ENCODE measurements at regions not wholly inside any gene's neighbourhood (a gene's known extent, or its start where the extent isn't known, plus 50 kb on each side); places are given as distances from the start of the nearest gene placed in this dataset.
"Not testable (repeated sequence)": the region's sequence is repeated elsewhere in the genome, so short reads cannot be mapped to it uniquely, and the experiment has no call there.

DNA sequence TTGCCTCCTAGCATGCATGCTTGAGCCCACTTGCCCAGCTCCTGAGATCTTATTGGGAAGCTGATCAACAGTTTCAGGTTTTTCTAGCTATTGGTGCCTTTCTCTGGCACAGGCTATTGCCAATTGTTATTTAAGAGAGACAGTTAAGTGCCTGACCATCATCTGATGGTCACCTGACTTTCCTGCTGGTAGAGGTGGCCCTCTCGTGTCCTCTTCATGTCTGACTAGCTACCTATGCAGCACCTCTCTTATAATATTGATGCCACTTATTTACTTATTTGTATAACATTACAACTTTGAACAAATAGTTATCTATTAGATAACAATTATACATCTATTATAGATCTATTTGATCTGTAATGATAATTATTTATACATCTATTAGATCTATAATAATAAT is 205.9 kb upstream of the SEMA3D start:
- DNase-seq = no peak

DNA sequence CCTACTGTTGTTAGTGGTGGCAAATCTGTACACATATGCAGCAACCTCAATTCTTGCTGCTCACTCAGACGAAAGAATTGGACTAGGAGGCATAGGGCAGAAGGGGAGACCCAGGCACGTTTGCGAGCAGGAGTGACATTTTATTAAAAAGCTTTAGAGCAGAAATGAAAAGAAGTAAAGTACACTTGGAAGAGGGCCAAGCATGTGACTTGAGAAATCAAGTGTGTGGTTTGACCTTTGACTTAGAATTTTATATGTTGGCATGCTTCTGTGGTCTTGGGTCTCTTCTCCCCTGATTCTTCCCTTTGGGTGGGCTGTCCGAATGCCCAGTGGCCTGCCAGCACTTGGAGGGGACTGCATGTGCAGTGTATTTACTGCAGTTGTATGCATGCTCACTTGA is 205.5 kb upstream of the SEMA3D start:
- DNase-seq = no peak

DNA sequence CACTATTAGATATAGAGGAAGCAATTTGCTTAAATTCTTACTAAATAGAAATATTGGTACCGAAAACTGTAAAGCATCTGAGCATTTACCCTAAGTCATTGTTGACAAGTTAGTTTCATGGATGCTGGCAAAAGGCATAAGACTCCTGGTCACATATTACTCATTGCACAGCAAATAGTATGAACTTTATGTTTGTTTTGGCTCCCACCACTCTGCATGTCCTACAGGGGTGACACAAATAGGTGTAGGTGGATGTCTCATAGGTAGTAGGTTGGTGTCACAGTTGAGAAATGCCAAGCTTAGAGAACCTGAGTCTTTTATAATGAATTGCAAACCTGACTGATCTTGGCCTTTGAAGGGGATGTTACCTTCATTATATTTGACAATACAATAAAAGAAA is 199.6 kb upstream of the SEMA3D start:
- DNase-seq = no peak

DNA sequence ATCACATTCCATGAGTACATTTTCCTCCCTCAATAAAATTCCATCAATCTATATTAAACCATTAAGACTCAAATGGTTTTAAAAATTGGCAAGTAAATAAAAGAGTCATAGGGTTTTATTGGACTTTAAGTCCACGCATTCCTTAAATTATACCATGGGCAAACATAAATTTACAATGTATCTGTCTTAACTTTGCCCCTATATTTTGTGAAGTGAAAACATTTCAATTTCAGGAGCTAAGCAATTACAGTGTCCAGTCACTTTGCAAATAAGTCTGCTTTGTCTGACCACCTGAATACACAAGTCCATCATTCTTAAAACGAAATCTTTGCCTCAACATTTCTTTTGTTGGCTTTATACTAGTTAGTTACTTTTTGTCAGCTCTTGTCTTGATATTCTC is 197.5 kb upstream of the SEMA3D start:
- DNase-seq = no peak

DNA sequence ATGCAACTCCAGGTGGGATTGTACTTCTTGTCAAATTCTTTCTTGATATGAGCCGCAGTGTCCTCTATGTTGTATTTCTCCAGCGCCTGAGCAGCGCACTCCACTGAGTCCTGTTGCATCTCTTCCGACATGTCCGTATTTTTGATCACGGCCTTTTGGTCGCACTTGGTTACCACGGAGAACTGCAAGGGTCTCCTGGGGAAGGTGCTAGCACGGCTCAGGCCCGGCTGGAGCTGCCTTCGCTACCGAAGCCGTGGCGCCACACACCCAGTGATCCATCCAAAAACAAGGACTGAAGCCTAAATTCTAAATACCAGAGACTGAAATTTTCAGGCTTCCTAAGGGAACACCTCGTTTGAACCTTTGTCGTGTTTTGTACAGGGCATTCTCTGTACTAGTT is 194.4 kb upstream of the SEMA3D start:
- DNase-seq = no peak

DNA sequence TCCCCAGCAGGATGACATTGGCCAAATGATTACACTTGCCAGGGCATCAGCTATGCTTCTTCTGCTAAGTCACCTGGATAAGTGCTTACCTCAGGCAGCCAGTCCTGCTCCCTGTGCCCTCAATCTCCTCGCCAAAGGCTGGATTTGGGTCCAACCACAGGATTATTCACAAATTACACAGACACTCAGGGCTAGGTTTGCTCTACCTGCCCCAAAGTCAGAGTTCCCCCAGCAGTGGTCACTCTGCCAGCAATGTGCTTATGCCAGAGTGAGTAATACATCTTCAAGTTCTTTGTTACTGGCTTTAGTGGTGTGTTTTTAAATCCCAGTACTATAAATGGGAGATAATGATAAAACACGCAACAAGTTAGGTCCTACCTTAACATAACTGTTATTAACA is 189.7 kb upstream of the SEMA3D start:
- no peak for DNase-seq

DNA sequence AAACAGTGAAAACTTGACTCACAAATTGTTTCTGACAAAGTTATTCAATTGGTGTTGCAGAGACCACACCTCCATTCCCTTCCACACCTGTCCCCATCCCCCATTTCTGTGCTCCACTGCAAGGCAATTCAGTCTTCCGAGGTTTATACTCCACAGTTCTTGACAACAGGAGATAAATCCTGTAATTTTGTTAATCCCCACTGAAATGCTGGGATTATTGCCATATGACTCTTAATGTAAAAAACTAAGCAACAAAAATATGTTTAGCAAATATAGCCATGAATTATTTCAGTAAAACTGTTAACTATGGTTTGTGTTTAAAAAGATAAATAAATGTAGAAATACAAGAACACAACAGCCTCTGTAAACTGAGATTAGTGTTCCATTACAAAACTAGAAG is 170.1 kb upstream of the SEMA3D start:
- no peak for DNase-seq

DNA sequence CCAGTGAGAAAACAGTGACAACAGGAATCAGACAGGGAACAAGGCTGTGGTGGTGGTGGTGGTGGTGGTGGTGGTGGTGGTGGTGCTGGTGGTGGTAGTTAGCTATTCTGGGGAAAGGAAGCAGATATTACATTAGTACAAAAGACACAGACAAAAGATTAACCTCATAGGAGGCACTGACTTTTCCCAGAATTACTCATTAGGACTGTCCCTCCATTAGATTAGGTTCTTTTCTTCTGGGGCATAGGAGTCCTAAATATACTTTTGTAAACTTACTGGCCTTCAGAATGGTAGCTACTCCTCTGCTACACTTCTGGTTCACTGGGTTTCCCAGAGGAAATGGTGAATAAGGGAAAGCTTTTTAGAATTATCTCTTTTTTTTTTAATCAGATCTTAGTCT is 156.6 kb upstream of the SEMA3D start:
- DNase-seq = no peak

DNA sequence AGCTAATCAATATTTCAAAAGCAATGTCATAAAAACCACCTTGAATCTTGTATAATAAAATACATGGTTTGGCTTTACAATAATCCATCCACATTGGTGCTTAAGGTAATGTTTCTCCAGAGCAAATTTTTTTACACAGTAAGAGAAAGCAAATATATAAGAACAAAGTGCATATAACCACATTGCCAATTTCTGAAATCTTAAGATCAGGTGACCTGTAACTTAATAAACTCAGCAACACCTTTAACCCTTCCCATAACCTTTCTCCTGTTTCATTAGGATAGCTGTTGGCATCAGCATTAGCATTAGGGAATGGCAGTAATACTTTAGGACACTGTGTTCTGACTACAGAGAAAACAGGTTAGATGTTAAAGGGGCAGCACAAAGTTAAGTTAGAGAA is 155.9 kb upstream of the SEMA3D start:
- no peak for DNase-seq

DNA sequence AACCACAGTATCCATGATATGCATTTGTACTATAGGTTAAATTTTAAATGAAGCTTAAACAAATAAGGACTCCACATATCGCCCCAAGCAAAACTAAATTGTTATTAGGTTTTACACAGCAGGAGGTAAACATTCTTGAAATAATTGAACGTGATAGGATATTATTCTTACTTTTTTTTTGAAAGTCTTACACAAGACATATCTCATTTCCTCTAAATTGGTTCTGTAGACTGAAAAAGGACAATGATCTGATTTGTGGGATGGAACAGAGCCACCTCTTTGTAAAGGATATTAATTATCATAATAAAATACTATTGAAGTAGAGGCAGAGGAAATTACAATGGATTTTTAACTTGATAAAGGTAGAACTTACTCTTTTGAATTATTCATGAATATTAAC is 155.1 kb upstream of the SEMA3D start:
- no peak for DNase-seq

DNA sequence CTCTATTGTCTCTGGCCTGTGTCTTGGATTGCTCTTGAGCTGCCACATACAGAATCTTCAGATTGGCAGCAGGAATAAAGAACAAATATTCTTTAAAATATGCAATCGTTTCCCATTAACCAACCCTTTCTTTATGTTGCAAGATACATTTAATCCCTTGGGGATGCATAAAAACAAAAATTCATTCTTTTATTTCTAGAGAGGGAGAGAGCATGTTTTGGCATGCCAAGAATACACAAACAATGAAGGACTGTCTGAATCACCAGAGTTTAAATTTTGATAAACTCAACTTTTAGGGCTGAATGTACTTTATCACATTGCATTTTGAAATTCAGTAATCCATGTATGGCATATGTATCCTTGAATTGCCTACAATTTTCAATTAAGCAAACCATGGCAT is 154.3 kb upstream of the SEMA3D start:
- no peak for DNase-seq

DNA sequence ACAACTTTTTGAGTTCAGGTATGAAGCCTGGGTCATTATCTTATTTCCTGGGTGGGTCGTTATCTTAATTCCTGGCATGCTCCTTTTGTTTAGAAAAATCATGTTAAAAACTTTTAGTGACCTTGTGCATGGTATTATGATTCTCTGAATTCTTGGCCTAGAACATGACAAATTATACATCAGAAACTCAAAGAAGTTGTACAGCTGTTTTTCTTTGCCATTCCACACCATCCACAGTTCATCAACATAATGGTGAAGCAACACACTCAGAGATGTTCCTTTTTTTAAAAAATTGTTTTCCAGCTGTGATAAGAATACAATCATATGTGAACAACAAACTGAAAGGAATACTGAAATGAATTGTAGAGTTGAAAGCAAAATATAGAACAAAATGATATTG is 149.2 kb upstream of the SEMA3D start:
- DNase-seq = no peak

DNA sequence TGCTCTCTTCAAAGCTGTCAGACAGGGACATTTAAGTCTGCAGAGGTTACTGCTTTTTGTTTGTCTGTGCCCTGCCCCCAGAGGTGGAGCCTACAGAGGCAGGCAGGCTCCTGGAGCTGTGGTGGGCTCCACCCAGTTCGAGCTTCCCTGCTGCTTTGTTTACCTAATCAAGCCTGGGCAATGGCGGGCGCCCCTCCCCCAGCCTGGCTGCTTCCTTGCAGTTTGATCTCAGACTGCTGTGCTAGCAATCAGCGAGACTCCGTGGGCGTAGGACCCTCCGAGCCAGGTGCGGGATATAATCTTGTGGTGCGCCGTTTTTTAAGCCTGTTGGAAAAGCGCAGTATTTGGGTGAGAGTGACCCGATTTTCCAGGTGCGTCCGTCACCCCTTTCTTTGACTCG is 148.3 kb upstream of the SEMA3D start:
- DNase-seq = not testable (repeated sequence)

DNA sequence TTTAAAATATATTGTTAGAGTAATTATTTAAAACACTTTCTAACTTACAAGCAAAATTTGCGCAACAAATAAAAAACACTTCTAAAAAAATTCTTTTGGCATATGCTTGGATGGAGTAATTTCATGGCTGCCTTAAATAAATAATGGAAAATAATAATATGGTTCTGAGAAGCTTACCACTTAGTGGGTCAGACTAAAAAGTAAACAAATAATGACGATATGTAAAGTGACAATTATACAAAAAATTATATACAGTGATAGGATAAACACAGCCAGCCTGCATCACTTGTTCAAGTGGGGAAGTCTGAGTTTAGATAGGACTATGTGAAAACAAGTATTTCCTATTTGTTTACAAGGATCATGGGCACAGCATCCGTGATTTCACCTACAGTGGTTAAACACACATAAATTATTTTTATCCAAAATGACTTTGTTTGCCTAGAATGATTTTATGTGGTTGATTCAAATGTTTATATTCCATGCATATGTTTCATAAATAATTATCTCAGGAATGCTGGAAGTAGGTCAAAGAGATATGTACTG is 141.7 kb upstream of the SEMA3D start:
- DNase-seq = no peak

DNA sequence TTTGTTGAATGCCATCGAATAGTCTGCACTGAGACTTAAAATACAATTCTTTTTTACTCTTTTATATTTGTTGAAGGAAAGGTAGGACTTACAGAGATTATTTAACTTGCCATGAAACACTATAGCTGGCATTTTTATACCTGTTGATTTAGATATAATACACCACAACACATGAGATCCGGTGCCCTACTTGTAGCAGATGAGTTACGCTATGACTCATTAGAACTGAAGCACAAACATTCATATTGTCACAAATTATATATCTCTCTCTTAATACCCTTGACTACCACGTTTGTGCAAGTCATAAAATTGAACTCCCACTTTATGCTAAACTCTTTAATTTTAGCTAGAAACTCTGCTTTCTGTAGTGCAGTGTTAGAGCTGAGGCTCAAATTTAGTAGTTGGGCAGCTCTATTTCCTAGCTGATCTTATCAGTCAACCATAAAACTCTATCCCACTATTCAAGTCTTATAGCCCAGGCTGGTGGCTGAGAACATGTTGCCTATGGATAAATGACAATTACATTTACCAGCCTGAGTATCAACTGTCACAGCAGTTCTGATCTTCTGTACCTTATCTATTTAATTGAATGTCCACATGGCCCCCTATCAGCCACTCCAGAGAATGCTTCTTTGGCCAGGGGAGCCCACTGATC is 137.4 kb upstream of the SEMA3D start:
- DNase-seq = no peak

DNA sequence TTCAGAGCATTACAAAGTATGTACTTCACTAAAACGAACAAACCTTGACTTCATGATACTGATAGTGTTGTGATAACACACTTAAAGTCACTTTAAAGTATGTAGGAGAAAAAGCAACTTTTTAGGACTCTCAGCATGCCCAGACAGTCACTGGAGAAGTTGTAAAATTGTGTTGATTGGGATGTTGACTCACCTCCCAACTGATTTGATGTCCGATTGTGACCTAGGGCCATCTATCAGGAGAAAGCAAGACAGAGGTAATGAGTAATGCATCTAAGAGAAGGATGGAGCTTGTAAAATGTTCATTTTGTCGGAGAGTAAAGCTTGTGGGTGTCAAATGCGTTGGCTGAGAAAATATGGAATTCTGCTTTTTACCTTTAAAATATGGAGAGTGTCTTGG is 135.4 kb upstream of the SEMA3D start:
- DNase-seq = no peak

DNA sequence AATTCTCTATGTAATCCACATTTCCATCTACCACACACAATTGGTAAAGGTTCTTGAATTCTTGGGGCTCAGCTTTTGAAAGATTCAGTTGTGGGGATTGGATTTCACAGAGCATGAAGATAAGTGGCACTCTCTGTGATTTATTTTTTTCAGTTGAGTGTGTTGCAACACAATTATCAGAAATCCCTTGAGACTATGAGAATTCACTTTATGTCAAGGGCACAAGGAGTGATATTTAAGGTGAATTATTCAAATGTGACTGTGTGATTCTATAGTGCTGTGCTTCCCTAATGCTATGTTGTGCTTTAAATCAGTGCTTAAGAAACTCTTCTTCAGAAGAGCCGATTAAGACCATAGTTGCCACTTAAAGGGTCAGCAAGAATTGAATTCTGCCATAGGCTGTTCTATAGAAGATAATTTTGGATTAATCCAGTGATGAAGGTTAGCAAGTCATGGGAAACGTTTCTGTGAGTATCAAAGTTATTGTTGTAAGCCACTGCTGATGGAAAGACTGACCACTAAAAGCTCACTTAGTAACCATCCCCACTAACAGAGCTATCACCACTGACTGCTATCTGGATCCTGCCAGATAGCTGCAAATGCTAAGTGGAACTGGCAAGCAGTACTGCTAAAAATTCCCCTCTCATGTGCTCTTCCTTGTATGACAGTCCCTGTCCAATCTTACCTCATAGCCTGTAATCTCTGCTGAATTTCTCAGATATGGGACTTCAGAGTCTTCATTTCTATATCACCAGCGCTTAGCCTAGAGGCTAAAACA is 134.0 kb upstream of the SEMA3D start:
- no peak for DNase-seq

DNA sequence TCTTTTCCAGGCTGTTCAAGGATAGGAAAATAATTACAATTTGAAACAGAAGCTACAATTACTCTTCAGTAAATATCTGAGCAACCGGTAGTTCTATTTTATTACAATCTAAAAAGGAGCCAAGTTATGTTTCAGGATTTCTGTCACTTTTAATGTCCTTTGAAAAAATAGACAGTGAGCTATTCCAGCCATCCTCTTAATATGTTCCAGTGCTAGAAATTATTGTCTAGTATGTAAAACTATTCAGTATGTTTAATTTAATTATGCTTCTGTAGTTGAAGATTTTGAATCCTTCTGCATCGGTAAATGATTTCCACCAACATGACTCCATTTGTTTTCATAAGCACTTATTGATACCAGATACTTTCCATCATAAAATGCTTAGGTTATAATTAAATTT is 129.6 kb upstream of the SEMA3D start:
- no peak for DNase-seq

DNA sequence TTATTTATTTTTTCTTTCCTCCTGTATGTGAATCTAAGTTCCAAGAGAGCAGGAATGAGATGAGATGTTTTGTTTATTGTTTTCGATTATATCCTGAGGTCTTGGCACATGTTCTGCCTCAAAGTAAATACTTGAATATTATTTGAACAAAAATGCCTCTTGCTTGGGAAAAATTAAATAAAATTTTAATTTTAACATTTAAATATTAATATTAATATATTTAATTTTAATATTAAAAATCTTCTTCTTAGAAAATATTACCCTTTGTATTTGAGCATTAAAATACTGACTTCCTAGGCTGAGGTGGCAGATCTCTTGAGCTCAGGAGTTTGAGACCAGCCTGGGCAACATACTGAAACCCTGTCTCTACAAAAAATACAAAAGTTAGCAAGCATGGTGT is 123.4 kb upstream of the SEMA3D start:
- no peak for DNase-seq

DNA sequence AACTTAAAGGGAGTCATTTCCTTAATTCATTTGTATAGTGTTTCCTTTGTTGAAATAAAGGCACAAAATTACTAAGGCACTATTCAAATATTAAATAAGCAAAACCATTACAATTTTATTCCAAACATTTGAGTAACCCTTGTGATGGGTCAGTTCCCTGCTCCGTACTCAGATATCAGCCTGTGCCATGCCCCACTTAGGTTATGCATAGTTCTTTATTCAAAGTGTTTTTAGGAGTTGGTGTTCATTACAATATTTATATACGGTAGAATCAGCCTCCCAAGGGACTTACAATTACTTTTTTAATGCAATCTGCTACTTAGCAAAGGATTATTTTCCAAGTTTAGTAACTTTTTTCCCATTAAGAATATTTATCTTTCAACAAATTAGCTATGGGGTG is 119.3 kb upstream of the SEMA3D start:
- no peak for DNase-seq

DNA sequence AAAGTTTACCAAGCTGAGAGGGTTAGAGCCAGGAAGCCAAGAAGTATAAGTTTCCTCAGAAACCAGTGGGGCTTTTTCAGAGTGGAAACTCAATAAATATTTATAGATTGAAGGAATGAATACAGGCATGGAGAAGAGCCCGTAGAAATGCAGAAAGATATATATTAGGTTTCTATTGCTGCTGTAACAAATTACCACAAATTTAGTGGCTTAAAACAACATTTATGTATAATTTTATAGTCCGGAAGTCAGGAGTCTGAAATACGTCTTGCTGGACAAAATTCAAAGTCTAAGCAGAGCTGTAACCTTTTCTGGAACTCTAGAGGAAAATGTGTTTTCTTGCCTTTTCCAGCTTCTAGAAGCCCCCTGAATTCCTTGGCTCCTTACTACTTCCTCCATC is 107.3 kb upstream of the SEMA3D start:
- no peak for DNase-seq

DNA sequence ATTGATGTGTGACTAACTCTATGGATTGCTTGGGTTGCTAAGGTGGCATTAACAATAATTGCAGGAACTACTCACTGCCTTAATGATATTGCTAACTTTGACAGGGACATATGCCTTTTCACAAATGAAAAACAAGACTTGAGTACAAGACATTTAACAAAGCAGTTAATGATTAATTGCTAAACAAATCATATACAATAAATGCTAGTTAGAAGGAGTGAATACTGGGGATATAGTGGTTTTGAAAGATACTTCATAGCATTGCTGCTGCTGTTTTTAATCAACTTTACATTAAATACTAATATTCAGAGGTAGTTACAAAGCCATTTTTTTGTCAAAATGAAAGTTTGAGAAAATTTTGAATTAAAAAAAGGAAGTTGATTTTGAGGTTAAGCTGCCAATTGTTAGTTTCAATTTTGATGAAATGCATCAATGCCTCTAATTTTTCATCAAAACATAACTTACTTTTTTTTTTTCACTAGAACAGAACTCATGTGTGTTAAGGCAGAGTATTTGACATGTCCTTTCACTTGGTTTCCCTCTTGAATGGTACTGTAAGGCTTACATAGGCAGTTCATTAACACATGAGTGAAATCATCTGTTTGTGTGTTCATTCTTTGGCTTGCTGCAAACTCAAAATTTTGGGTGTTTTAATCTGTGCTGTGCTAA is 106.2 kb upstream of the SEMA3D start:
- DNase-seq = no peak

DNA sequence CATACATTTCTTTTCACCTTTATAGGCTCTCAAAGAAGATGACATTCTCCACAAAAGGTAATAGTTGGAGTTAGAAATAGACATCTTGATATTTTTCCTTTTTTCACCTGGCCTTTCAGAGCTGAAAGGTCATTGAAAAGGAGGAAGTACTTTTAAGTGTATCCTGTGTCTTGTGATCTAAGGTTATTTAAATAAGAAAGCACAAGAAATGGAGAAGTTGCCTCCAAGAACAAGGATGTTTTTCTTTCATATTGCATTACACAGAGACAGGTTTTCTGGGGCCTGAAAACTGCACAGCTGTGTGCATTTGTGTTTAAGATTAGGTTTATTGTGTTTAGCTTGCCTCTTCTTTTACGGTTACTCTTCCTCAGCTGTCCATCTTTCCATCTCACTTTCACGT is 103.4 kb upstream of the SEMA3D start:
- no peak for DNase-seq

DNA sequence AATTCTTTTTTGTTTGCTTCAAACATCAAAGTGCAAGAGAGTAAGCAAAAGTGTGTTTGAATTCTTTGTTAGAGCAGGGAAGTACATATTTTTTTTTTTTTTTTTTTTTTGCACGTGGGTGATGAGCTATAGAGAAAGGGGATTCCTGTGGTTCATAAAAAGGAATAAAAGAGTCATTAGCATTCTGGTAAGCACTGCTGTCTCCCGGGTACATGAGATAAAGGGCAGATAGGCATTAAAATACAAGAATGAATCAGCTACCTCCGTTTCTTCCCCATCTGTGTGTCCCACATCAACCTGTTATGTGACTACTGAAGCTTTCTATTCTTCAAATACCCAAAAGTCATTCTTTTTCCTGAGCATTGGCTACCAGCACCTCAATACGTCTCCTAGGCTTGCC is 102.4 kb upstream of the SEMA3D start:
- no peak for DNase-seq
